ENCODE measurements at regions not wholly inside any gene's neighbourhood (a gene's known extent, or its start where the extent isn't known, plus 50 kb on each side); places are given as distances from the start of the nearest gene placed in this dataset.
A peak's percentile ranks its signal among the peaks of the same experiment; 100 is the strongest.

DNA sequence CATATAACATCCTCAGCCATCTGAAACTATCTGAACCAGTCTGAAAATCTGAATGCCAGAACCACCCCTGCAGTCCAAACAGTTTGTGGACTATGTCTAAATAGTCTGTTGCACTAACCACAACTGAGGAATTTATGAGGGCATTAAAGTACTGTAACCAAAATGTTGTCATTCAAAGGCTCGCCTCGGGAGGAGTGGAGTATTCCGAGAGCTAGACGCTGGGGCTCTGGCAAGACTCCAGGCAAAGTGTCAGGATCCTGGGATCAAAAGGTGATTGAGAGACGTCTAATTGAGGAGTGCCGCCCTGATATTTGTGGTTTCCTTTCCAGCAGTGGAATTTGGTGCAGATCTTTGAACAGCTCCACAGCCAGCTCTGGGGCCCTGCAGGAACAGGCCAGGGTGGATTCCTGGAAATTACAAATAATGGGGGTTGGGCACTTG is 142.9 kb upstream of the MYOCD start:
- DNase-seq (peak; percentile 21 to 29), FAIRE-seq (no peak)
- Histone ChIP-seq H3K9me3 (ENCODE audit: control insufficient read depth in 2 of 2, insufficient read depth in 1 of 2, low read depth in 1 of 2, low read length in 1 of 2) (no peaks in the 10 kb centered on the region), H3K27ac (ENCODE audit: low read depth in 1 of 3, low read length in 2 of 3) (no peak overlapping the region), H3K27me3 (ENCODE audit: control insufficient read depth in 3 of 3, insufficient read depth in 3 of 3, low read length in 3 of 3) (no peaks in the 10 kb centered on the region), H3K4me3 (ENCODE audit: low read depth in 1 of 3, low read length in 3 of 3) (no peak overlapping the region), H3K4me1 (ENCODE audit: control insufficient read depth in 3 of 3, insufficient read depth in 2 of 3, low read depth in 1 of 3, low read length in 2 of 3) (no peaks in the 10 kb centered on the region), H3K36me3 (ENCODE audit: control insufficient read depth in 3 of 3, insufficient read depth in 2 of 3, low read depth in 1 of 3, low read length in 3 of 3) (no peaks in the 10 kb centered on the region)
- WGBS, 3 donors, result 3 to 12% (median 9%) methylated on average over 6 of the region's 6 CpGs

GRCh38 chr17:12523244-12523643 is 142.4 kb upstream of the MYOCD start:
- DNase-seq (no peak), FAIRE-seq (no peak)
- Histone ChIP-seq H3K27me3 (ENCODE audit: control insufficient read depth in 3 of 3, insufficient read depth in 3 of 3, low read length in 3 of 3) (no peaks in the 10 kb centered on the region), H3K9me3 (ENCODE audit: control insufficient read depth in 2 of 2, insufficient read depth in 1 of 2, low read depth in 1 of 2, low read length in 1 of 2) (no peaks in the 10 kb centered on the region), H3K36me3 (ENCODE audit: control insufficient read depth in 3 of 3, insufficient read depth in 2 of 3, low read depth in 1 of 3, low read length in 3 of 3) (no peaks in the 10 kb centered on the region), H3K27ac (ENCODE audit: low read depth in 1 of 3, low read length in 2 of 3) (no peak overlapping the region), H3K4me3 (ENCODE audit: low read depth in 1 of 3, low read length in 3 of 3) (no peak overlapping the region), H3K4me1 (ENCODE audit: control insufficient read depth in 3 of 3, insufficient read depth in 2 of 3, low read depth in 1 of 3, low read length in 2 of 3) (no peaks in the 10 kb centered on the region)
- WGBS, 3 donors, result 38 to 62% (median 47%) methylated on average over 5 of the region's 5 CpGs

- H3K4me3 ChIP-seq (ENCODE audit: low read depth in 1 of 3, low read length in 3 of 3), result no peak overlapping the region
- no peak for FAIRE-seq
- no peaks in the 10 kb centered on the region for H3K9me3 ChIP-seq (ENCODE audit: control insufficient read depth in 2 of 2, insufficient read depth in 1 of 2, low read depth in 1 of 2, low read length in 1 of 2)
- 87 to 92% (median 91%) methylated on average over 3 of the region's 3 CpGs for WGBS, 3 donors
- no peaks in the 10 kb centered on the region for H3K27me3 ChIP-seq (ENCODE audit: control insufficient read depth in 3 of 3, insufficient read depth in 3 of 3, low read length in 3 of 3)
- H3K27ac ChIP-seq (ENCODE audit: low read depth in 1 of 3, low read length in 2 of 3), result no peak overlapping the region
- no peaks in the 10 kb centered on the region for H3K36me3 ChIP-seq (ENCODE audit: control insufficient read depth in 3 of 3, insufficient read depth in 2 of 3, low read depth in 1 of 3, low read length in 3 of 3)
- no peak for DNase-seq
- no peaks in the 10 kb centered on the region for H3K4me1 ChIP-seq (ENCODE audit: control insufficient read depth in 3 of 3, insufficient read depth in 2 of 3, low read depth in 1 of 3, low read length in 2 of 3)
These were observed 137.7 kb upstream of the MYOCD start for GRCh38 chr17:12528036-12528435.

GRCh38 chr17:12530161-12530560 is 135.5 kb upstream of the MYOCD start:
- Histone ChIP-seq H3K36me3 (ENCODE audit: control insufficient read depth in 3 of 3, insufficient read depth in 2 of 3, low read depth in 1 of 3, low read length in 3 of 3) (no peaks in the 10 kb centered on the region), H3K4me1 (ENCODE audit: control insufficient read depth in 3 of 3, insufficient read depth in 2 of 3, low read depth in 1 of 3, low read length in 2 of 3) (no peaks in the 10 kb centered on the region), H3K27me3 (ENCODE audit: control insufficient read depth in 3 of 3, insufficient read depth in 3 of 3, low read length in 3 of 3) (no peaks in the 10 kb centered on the region), H3K27ac (ENCODE audit: low read depth in 1 of 3, low read length in 2 of 3) (no peak overlapping the region), H3K4me3 (ENCODE audit: low read depth in 1 of 3, low read length in 3 of 3) (no peak overlapping the region), H3K9me3 (ENCODE audit: control insufficient read depth in 2 of 2, insufficient read depth in 1 of 2, low read depth in 1 of 2, low read length in 1 of 2) (no peaks in the 10 kb centered on the region)
- WGBS, 3 donors, result 92 to 93% (median 92%) methylated on average over 4 of the region's 4 CpGs
- no peak for DNase-seq
- FAIRE-seq, result no peak

- no peak overlapping the region for H3K27ac ChIP-seq (ENCODE audit: low read depth in 1 of 3, low read length in 2 of 3)
- H3K4me3 ChIP-seq (ENCODE audit: low read depth in 1 of 3, low read length in 3 of 3), result no peak overlapping the region
- DNase-seq, result peak in 1 of 2 donors; percentile 10
- WGBS, 3 donors, result 8 to 46% (median 26%) methylated on average over 3 of the region's 3 CpGs
- no peaks in the 10 kb centered on the region for H3K27me3 ChIP-seq (ENCODE audit: control insufficient read depth in 3 of 3, insufficient read depth in 3 of 3, low read length in 3 of 3)
- no peaks in the 10 kb centered on the region for H3K9me3 ChIP-seq (ENCODE audit: control insufficient read depth in 2 of 2, insufficient read depth in 1 of 2, low read depth in 1 of 2, low read length in 1 of 2)
- no peaks in the 10 kb centered on the region for H3K4me1 ChIP-seq (ENCODE audit: control insufficient read depth in 3 of 3, insufficient read depth in 2 of 3, low read depth in 1 of 3, low read length in 2 of 3)
- H3K36me3 ChIP-seq (ENCODE audit: control insufficient read depth in 3 of 3, insufficient read depth in 2 of 3, low read depth in 1 of 3, low read length in 3 of 3), result no peaks in the 10 kb centered on the region
- no peak for FAIRE-seq
These were observed 129.7 kb upstream of the MYOCD start for GRCh38 chr17:12536021-12536420.

- no peak overlapping the region for H3K4me3 ChIP-seq (ENCODE audit: low read depth in 1 of 3, low read length in 3 of 3)
- H3K4me1 ChIP-seq (ENCODE audit: control insufficient read depth in 3 of 3, insufficient read depth in 2 of 3, low read depth in 1 of 3, low read length in 2 of 3), result no peaks in the 10 kb centered on the region
- DNase-seq (no peak), FAIRE-seq (no peak)
- H3K36me3 ChIP-seq (ENCODE audit: control insufficient read depth in 3 of 3, insufficient read depth in 2 of 3, low read depth in 1 of 3, low read length in 3 of 3), result no peaks in the 10 kb centered on the region
- H3K27ac ChIP-seq (ENCODE audit: low read depth in 1 of 3, low read length in 2 of 3), result no peak overlapping the region
- WGBS, 3 donors, result 84 to 95% (median 91%) methylated on average over 1 of the region's 1 CpG
- H3K27me3 ChIP-seq (ENCODE audit: control insufficient read depth in 3 of 3, insufficient read depth in 3 of 3, low read length in 3 of 3), result no peaks in the 10 kb centered on the region
- H3K9me3 ChIP-seq (ENCODE audit: control insufficient read depth in 2 of 2, insufficient read depth in 1 of 2, low read depth in 1 of 2, low read length in 1 of 2), result no peaks in the 10 kb centered on the region
These were observed 129.2 kb upstream of the MYOCD start for GRCh38 chr17:12536472-12536871.

GRCh38 chr17:12537436-12537835 is 128.3 kb upstream of the MYOCD start:
- H3K9me3 ChIP-seq (ENCODE audit: control insufficient read depth in 2 of 2, insufficient read depth in 1 of 2, low read depth in 1 of 2, low read length in 1 of 2), result no peaks in the 10 kb centered on the region
- no peak overlapping the region for H3K27ac ChIP-seq (ENCODE audit: low read depth in 1 of 3, low read length in 2 of 3)
- FAIRE-seq, result no peak
- H3K4me1 ChIP-seq (ENCODE audit: control insufficient read depth in 3 of 3, insufficient read depth in 2 of 3, low read depth in 1 of 3, low read length in 2 of 3), result no peaks in the 10 kb centered on the region
- no peaks in the 10 kb centered on the region for H3K36me3 ChIP-seq (ENCODE audit: control insufficient read depth in 3 of 3, insufficient read depth in 2 of 3, low read depth in 1 of 3, low read length in 3 of 3)
- DNase-seq, result no peak
- no peak overlapping the region for H3K4me3 ChIP-seq (ENCODE audit: low read depth in 1 of 3, low read length in 3 of 3)
- no peaks in the 10 kb centered on the region for H3K27me3 ChIP-seq (ENCODE audit: control insufficient read depth in 3 of 3, insufficient read depth in 3 of 3, low read length in 3 of 3)
- WGBS, 3 donors, result 88 to 95% (median 93%) methylated on average over 3 of the region's 3 CpGs

GRCh38 chr17:12538003-12538402 is 127.7 kb upstream of the MYOCD start:
- FAIRE-seq, result no peak
- WGBS, 3 donors, result 78 to 83% (median 82%) methylated on average over 2 of the region's 2 CpGs
- H3K27ac ChIP-seq (ENCODE audit: low read depth in 1 of 3, low read length in 2 of 3), result no peak overlapping the region

GRCh38 chr17:12545877-12546513 is 119.7 kb upstream of the MYOCD start:
- no peaks in the 10 kb centered on the region for H3K36me3 ChIP-seq (ENCODE audit: control insufficient read depth in 3 of 3, insufficient read depth in 2 of 3, low read depth in 1 of 3, low read length in 3 of 3)
- no peak overlapping the region for H3K27ac ChIP-seq (ENCODE audit: low read depth in 1 of 3, low read length in 2 of 3)
- DNase-seq, result peak; percentile 61 to 72
- 23 to 30% (median 29%) methylated on average over 9 of the region's 9 CpGs for WGBS, 3 donors
- H3K27me3 ChIP-seq (ENCODE audit: control insufficient read depth in 3 of 3, insufficient read depth in 3 of 3, low read length in 3 of 3), result no peaks in the 10 kb centered on the region
- no peaks in the 10 kb centered on the region for H3K9me3 ChIP-seq (ENCODE audit: control insufficient read depth in 2 of 2, insufficient read depth in 1 of 2, low read depth in 1 of 2, low read length in 1 of 2)
- no peaks in the 10 kb centered on the region for H3K4me1 ChIP-seq (ENCODE audit: control insufficient read depth in 3 of 3, insufficient read depth in 2 of 3, low read depth in 1 of 3, low read length in 2 of 3)
- no peak overlapping the region for H3K4me3 ChIP-seq (ENCODE audit: low read depth in 1 of 3, low read length in 3 of 3)
- no peak for FAIRE-seq

More at GRCh38 chr17:12538003-12538402, 127.7 kb upstream of the MYOCD start:
- no peak for DNase-seq
- Histone ChIP-seq H3K9me3 (ENCODE audit: control insufficient read depth in 2 of 2, insufficient read depth in 1 of 2, low read depth in 1 of 2, low read length in 1 of 2) (no peaks in the 10 kb centered on the region), H3K36me3 (ENCODE audit: control insufficient read depth in 3 of 3, insufficient read depth in 2 of 3, low read depth in 1 of 3, low read length in 3 of 3) (no peaks in the 10 kb centered on the region), H3K27me3 (ENCODE audit: control insufficient read depth in 3 of 3, insufficient read depth in 3 of 3, low read length in 3 of 3) (no peaks in the 10 kb centered on the region), H3K4me1 (ENCODE audit: control insufficient read depth in 3 of 3, insufficient read depth in 2 of 3, low read depth in 1 of 3, low read length in 2 of 3) (no peaks in the 10 kb centered on the region), H3K4me3 (ENCODE audit: low read depth in 1 of 3, low read length in 3 of 3) (no peak overlapping the region)
